IMR-90 (cell line): ENCODE measurements at regions not wholly inside any gene's neighbourhood (a gene's known extent, or its start where the extent isn't known, plus 50 kb on each side); places are given as distances from the start of the nearest gene placed in this dataset.

Experiments used
- ATAC-seq: fragments of 200-7000 bp; cut with Tn5 transposase; 2 replicates; pipeline ENCODE4 v1.9.1; 2020; ENCODE audit warnings: low read depth, mild to moderate bottlenecking, moderate library complexity
- BruUV-seq: library from RNA; stranded (reverse); fragments of 400-500 nt; replicated peaks from 2 replicates; lab custom pipeline; 2021; lab: Mats Ljungman, UMichigan
- CTCF ChIA-PET: fragments of 300-600 bp; formaldehyde crosslinking; extraction: SDS; loops from one replicate; lab custom pipeline; 2021; ENCODE audit warnings: antibody characterized with exemption; lab: Yijun Ruan, JAX
- POLR2A ChIA-PET: fragments of 300-600 bp; sonication (Branson Sonifier 250); formaldehyde crosslinking; loops from one replicate; lab custom pipeline; 2022; ENCODE audit warnings: antibody characterized with exemption; ENCODE audit not compliant: unreplicated experiment; lab: Charles Lee
- DNase-seq: peaks from one replicate; pipeline ENCODE4 v3.0.0; 2013
- H2AFZ ChIP-seq: replicated peaks from 2 replicates; pipeline ENCODE3; 2013; ENCODE audit warnings: low read length, mild to moderate bottlenecking; ENCODE audit not compliant: poor library complexity
- H2AK5ac ChIP-seq: 2 replicates; pipeline ENCODE4 v1.6.1; 2013; ENCODE audit warnings: low read depth, low read length, inconsistent platforms
- H2AK9ac ChIP-seq: replicated peaks from 2 replicates; pipeline ENCODE3; 2013; ENCODE audit warnings: mild to moderate bottlenecking, low read depth, low read length, moderate library complexity; ENCODE audit not compliant: poor library complexity
- H2BK120ac ChIP-seq: 2 replicates; pipeline ENCODE4 v1.6.1; 2013; ENCODE audit warnings: low read depth, low read length, inconsistent platforms
- H2BK15ac ChIP-seq: 3 replicates; pipeline ENCODE4 v1.6.1; 2013; ENCODE audit warnings: low read depth, low read length, inconsistent platforms
- H2BK20ac ChIP-seq: 2 replicates; pipeline ENCODE4 v1.6.1; 2013; ENCODE audit warnings: low read depth, mild to moderate bottlenecking, inconsistent platforms, low read length, moderate library complexity
- H2BK5ac ChIP-seq: 2 replicates; pipeline ENCODE4 v1.6.1; 2013; ENCODE audit warnings: mild to moderate bottlenecking, low read depth, low read length, inconsistent platforms; ENCODE audit not compliant: poor library complexity, severe bottlenecking
- H3K14ac ChIP-seq: replicated peaks from 2 replicates; pipeline ENCODE4 v1.6.1; 2013; ENCODE audit warnings: low read depth, low read length, inconsistent platforms
- H3K18ac ChIP-seq: 2 replicates; pipeline ENCODE4 v1.6.1; 2013; ENCODE audit warnings: low read depth, low read length, control low read depth
- H3K23ac ChIP-seq: 2 replicates; pipeline ENCODE4 v1.6.1; 2013; ENCODE audit warnings: low read depth, low read length, inconsistent platforms
- H3K27ac ChIP-seq: 2 replicates; pipeline ENCODE4 v1.5.1; 2013; ENCODE audit warnings: mild to moderate bottlenecking, control low read depth, low read length; ENCODE audit not compliant: insufficient read depth
- H3K27me3 ChIP-seq: 2 replicates; pipeline ENCODE4 v1.6.1; 2013; ENCODE audit warnings: low read length; ENCODE audit not compliant: control insufficient read depth, insufficient read depth
- H3K36me3 ChIP-seq: 2 replicates; pipeline ENCODE4 v1.6.1; 2013; ENCODE audit warnings: low read length, mixed read lengths; ENCODE audit not compliant: control insufficient read depth, insufficient read depth
- H3K4ac ChIP-seq: 2 replicates; pipeline ENCODE4 v1.6.1; 2013; ENCODE audit warnings: low read depth, low read length, inconsistent platforms
- H3K4me1 ChIP-seq: 2 replicates; pipeline ENCODE4 v1.6.1; 2013; ENCODE audit warnings: low read length, mixed read lengths; ENCODE audit not compliant: control insufficient read depth, insufficient read depth
- H3K4me2 ChIP-seq: 2 replicates; pipeline ENCODE4 v1.6.1; 2013; ENCODE audit warnings: low read depth, mild to moderate bottlenecking, control low read depth, low read length, moderate library complexity
- H3K4me3 ChIP-seq: 2 replicates; pipeline ENCODE4 v1.5.1; 2013; ENCODE audit warnings: low read depth, mild to moderate bottlenecking, control low read depth, low read length, moderate library complexity; ENCODE audit not compliant: insufficient read depth
- H3K56ac ChIP-seq: 2 replicates; pipeline ENCODE4 v1.6.1; 2013; ENCODE audit warnings: low read length, inconsistent platforms; ENCODE audit not compliant: insufficient read depth; ENCODE audit errors: extremely low read depth
- H3K79me1 ChIP-seq, 2 experiments: 2 replicates each; pipeline ENCODE4 v1.6.1; 2013; ENCODE audit warnings: low read length in 2 of 2, inconsistent platforms in 1 of 2, low read depth in 1 of 2
- H3K9ac ChIP-seq: 2 replicates; pipeline ENCODE4 v1.6.1; 2013; ENCODE audit warnings: low read depth, low read length, control low read depth
- H3K9me1 ChIP-seq: 2 replicates; pipeline ENCODE4 v1.6.1; 2013; ENCODE audit warnings: low read length, inconsistent platforms; ENCODE audit not compliant: insufficient read depth
- H3K9me3 ChIP-seq: 2 replicates; pipeline ENCODE4 v1.6.1; 2013; ENCODE audit warnings: low read length; ENCODE audit not compliant: control insufficient read depth, insufficient read depth
- H4K20me1 ChIP-seq: 2 replicates; pipeline ENCODE4 v1.6.1; 2013; ENCODE audit warnings: low read length, inconsistent platforms; ENCODE audit not compliant: insufficient read depth
- H4K5ac ChIP-seq: 2 replicates; pipeline ENCODE4 v1.6.1; 2013; ENCODE audit warnings: mild to moderate bottlenecking, low read depth, low read length, control low read depth
- H4K8ac ChIP-seq, 2 experiments: 2 replicates each; pipeline ENCODE4 v1.6.1; 2013; ENCODE audit warnings: low read depth in 2 of 2, low read length in 2 of 2, control low read depth in 1 of 2, inconsistent platforms in 1 of 2
- H4K91ac ChIP-seq: 2 replicates; pipeline ENCODE4 v1.6.1; 2013; ENCODE audit warnings: low read depth, low read length, inconsistent platforms; ENCODE audit not compliant: insufficient read depth
- BHLHE40 ChIP-seq: fragments of 150-350 bp; IDR thresholded peaks from 2 replicates; pipeline ENCODE4 v1.6.1; 2016; ENCODE audit warnings: mild to moderate bottlenecking, low read depth, low read length
- ELK1 ChIP-seq: fragments of 150-350 bp; IDR thresholded peaks from 2 replicates; pipeline ENCODE4 v1.6.1; 2016; ENCODE audit warnings: low read depth, mild to moderate bottlenecking, low read length, moderate library complexity, borderline replicate concordance
- FOS ChIP-seq: fragments of 150-350 bp; IDR thresholded peaks from 2 replicates; pipeline ENCODE4 v1.6.1; 2016; ENCODE audit warnings: low read depth, low read length
- MAZ ChIP-seq: IDR thresholded peaks from 2 replicates; pipeline ENCODE4 v1.6.1; 2012; ENCODE audit warnings: low read depth, mild to moderate bottlenecking, low read length, improper control_type of control experiment, moderate library complexity, borderline replicate concordance
- MXI1 ChIP-seq: IDR thresholded peaks from 2 replicates; pipeline ENCODE4 v1.6.1; 2012; ENCODE audit warnings: low read depth, mild to moderate bottlenecking, low read length, moderate library complexity, borderline replicate concordance
- NFE2L2 ChIP-seq: fragments of 150-350 bp; IDR thresholded peaks from 2 replicates; pipeline ENCODE4 v1.6.1; 2016; ENCODE audit warnings: low read depth, mild to moderate bottlenecking, low read length
- RAD21 ChIP-seq: IDR thresholded peaks from 2 replicates; pipeline ENCODE4 v1.6.1; 2012; ENCODE audit warnings: low read length, improper control_type of control experiment
- RCOR1 ChIP-seq: IDR thresholded peaks from 2 replicates; pipeline ENCODE4 v1.6.1; 2012; ENCODE audit warnings: mild to moderate bottlenecking, low read length, improper control_type of control experiment; ENCODE audit not compliant: insufficient replicate concordance
- WGBS, 2 experiments: methylation state at CpG; one replicate each; pipeline versions ENCODE4 v1.1.5 to v1.1.7; 2013; ENCODE audit warnings: missing lambda C conversion rate in 2 of 2; ENCODE audit not compliant: insufficient read length in 1 of 2; ENCODE audit errors: extremely low coverage in 2 of 2; 5-methylcytosine and 5-hydroxymethylcytosine counted together
- dilution Hi-C: fragments of 300-500 bp; cut with HindIII; formaldehyde crosslinking; loops from one replicate; pipeline ENCODE4 v1.14.3; 2018; ENCODE audit warnings: low sequenced_read_pairs; ENCODE audit not compliant: unreplicated experiment
- in situ Hi-C: fragments of 300-500 bp; cut with MboI; formaldehyde crosslinking; loops from 3 replicates; pipeline ENCODE4 v1.14.3; 2019; ENCODE audit warnings: low sequenced_read_pairs, inconsistent platforms, mixed read lengths
- intact Hi-C: fragments of 100-400 bp; cut with micrococcal nuclease; formaldehyde crosslinking; loops from 2 replicates; pipeline ENCODE4 v1.10.0; 2022

- no peak overlapping the region for H3K56ac ChIP-seq
- H3K79me1 ChIP-seq = no peaks in the 10 kb centered on the region
- no peak overlapping the region for H3K23ac ChIP-seq
- H3K4me2 ChIP-seq = no peak overlapping the region
- no peak overlapping the region for H2BK15ac ChIP-seq
- no peak overlapping the region for H3K18ac ChIP-seq
- no TSS peak for BruUV-seq
- H2AK5ac ChIP-seq = no peak overlapping the region
- TF ChIP-seq MAZ (no peak), MXI1 (no peak), RCOR1 (no peak), ELK1 (no peak), BHLHE40 (no peak), RAD21 (no peak), FOS (no peak), NFE2L2 (no peak)
- H2AFZ ChIP-seq = no peak overlapping the region
- ChIA-PET CTCF (interaction anchor here (0.7 kb wide), 1 partner anchor 365 kb away, joined by 3 read pairs; no protein-coding TSS in a partner anchor), POLR2A (no interaction called here)
- no peak overlapping the region for H3K9ac ChIP-seq
- no peaks in the 10 kb centered on the region for H3K36me3 ChIP-seq
- no peaks in the 10 kb centered on the region for H3K9me1 ChIP-seq
- H3K9me3 ChIP-seq = no peaks in the 10 kb centered on the region
- no peak overlapping the region for H4K8ac ChIP-seq
- H2BK20ac ChIP-seq = no peak overlapping the region
- no CpG with 5 or more reads among the region's 1 CpG for WGBS, 2 experiments
- no peak overlapping the region for H3K4me3 ChIP-seq
- ATAC-seq (no peak), DNase-seq (no peak)
- H2BK120ac ChIP-seq = no peak overlapping the region
- H4K91ac ChIP-seq = no peak overlapping the region
- in situ Hi-C loops = no loop called here
- intact Hi-C loops = no loop called here
- no peak overlapping the region for H3K27ac ChIP-seq
- no peaks in the 10 kb centered on the region for H4K20me1 ChIP-seq
- dilution Hi-C loops = no loop called here
- no peak overlapping the region for H2AK9ac ChIP-seq
- no peak overlapping the region for H3K4ac ChIP-seq
- no peaks in the 10 kb centered on the region for H3K27me3 ChIP-seq
- H2BK5ac ChIP-seq = no peak overlapping the region
- H3K14ac ChIP-seq = no peak overlapping the region
- H3K4me1 ChIP-seq = no peaks in the 10 kb centered on the region
- H4K5ac ChIP-seq = no peak overlapping the region
Observed at GRCh38 chr4:104941661-104942062, 205.0 kb upstream of the TET2 start.
